HG02642 (cell line): ENCODE measurements at regions not wholly inside any gene's neighbourhood (a gene's known extent, or its start where the extent isn't known, plus 50 kb on each side); places are given as distances from the start of the nearest gene placed in this dataset.

Source experiments
- ATAC-seq: cut with Tn5 transposase; IDR thresholded peaks from one replicate; pipeline ENCODE4 v1.9.1; 2021; ENCODE audit warnings: mild to moderate bottlenecking; ENCODE audit not compliant: unreplicated experiment, poor library complexity

GRCh38 chr16:5863071-5863606 is 765.5 kb upstream of the EEF2KMT start:
- ATAC-seq, result no peak

GRCh38 chr16:5862103-5862840 is 764.7 kb upstream of the EEF2KMT start:
- ATAC-seq, result no peak

GRCh38 chr16:5861241-5861640 is 763.6 kb upstream of the EEF2KMT start:
- ATAC-seq, result no peak

- no peak for ATAC-seq
These were observed 760.6 kb upstream of the EEF2KMT start for GRCh38 chr16:5858180-5858579.

GRCh38 chr16:5854027-5854426 is 756.4 kb upstream of the EEF2KMT start:
- ATAC-seq, result no peak

GRCh38 chr16:5852151-5852550 is 754.6 kb upstream of the EEF2KMT start:
- no peak for ATAC-seq

- no peak for ATAC-seq
These were observed 753.9 kb upstream of the EEF2KMT start for GRCh38 chr16:5851393-5851982.

GRCh38 chr16:5850632-5851392 is 753.2 kb upstream of the EEF2KMT start:
- no peak for ATAC-seq

- ATAC-seq, result no peak
These were observed 747.5 kb upstream of the EEF2KMT start for GRCh38 chr16:5845046-5845445.

GRCh38 chr16:5841974-5842373 is 744.4 kb upstream of the EEF2KMT start:
- no peak for ATAC-seq

- no peak for ATAC-seq
These were observed 741.1 kb upstream of the EEF2KMT start for GRCh38 chr16:5838725-5839124.

GRCh38 chr16:5838071-5838470 is 740.5 kb upstream of the EEF2KMT start:
- no peak for ATAC-seq

- ATAC-seq, result no peak
These were observed 739.5 kb upstream of the EEF2KMT start for GRCh38 chr16:5837007-5837670.

GRCh38 chr16:5835876-5836275 is 738.3 kb upstream of the EEF2KMT start:
- ATAC-seq, result no peak

- ATAC-seq, result no peak
These were observed 728.7 kb upstream of the EEF2KMT start for GRCh38 chr16:5826332-5826731.

- no peak for ATAC-seq
These were observed 722.9 kb upstream of the EEF2KMT start for GRCh38 chr16:5820472-5820871.

GRCh38 chr16:5815570-5816237 is 718.1 kb upstream of the EEF2KMT start:
- no peak for ATAC-seq

GRCh38 chr16:5801396-5801795 is 703.8 kb upstream of the EEF2KMT start:
- ATAC-seq, result no peak

GRCh38 chr16:5793556-5793955 is 696.0 kb upstream of the EEF2KMT start:
- ATAC-seq, result no peak

GRCh38 chr16:5791011-5791657 is 693.5 kb upstream of the EEF2KMT start:
- ATAC-seq, result no peak
